Stomach (tissue), 4 donors: ENCODE measurements at regions not wholly inside any gene's neighbourhood (a gene's known extent, or its start where the extent isn't known, plus 50 kb on each side); places are given as distances from the start of the nearest gene placed in this dataset.

ENCODE experiments used
- EP300 ChIP-seq: sonication (generic); formaldehyde crosslinking; IDR thresholded peaks from one replicate; pipeline ENCODE4 v1.6.1; 2017; ENCODE audit warnings: antibody characterized with exemption
- POLR2AphosphoS5 ChIP-seq, 3 donors: sonication (generic); formaldehyde crosslinking; IDR thresholded peaks; one replicate each; pipeline ENCODE4 v1.6.1; 2016; ENCODE audit warnings: antibody characterized with exemption in 3 of 3

DNA sequence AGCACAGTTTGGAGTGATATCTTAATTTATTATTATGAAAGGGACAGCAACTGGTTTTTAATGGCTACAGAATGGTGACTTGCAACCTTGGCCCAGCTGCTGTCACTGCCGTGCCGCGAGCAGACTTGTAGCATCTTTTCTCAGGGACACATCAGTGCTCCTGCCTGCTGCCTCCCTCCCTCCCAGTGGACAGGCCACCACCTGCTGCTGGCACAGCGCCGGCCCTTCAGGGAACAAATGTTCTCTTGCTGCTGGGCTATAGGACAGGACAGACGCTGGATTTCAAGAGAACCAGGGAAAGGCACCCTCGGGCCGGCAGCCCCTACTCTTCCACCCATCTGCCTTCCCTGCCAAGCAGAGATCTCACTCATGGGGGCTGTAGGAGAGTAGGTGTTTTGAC is 413.8 kb upstream of the NFIA start:
- no peak for TF ChIP-seq POLR2AphosphoS5 (IDR thresholded peaks at IDR 0.05)
- TF ChIP-seq EP300: no peak
